Nephron progenitor cell (in vitro differentiated cells): ENCODE measurements at regions not wholly inside any gene's neighbourhood (a gene's known extent, or its start where the extent isn't known, plus 50 kb on each side); places are given as distances from the start of the nearest gene placed in this dataset.

Experiments
- DNase-seq: peaks from one replicate; pipeline ENCODE4 v3.0.0; 2021
- H3K27ac Mint-ChIP-seq: 2 replicates; pipeline ENCODE4 v1.8.0; 2021; ENCODE audit warnings: mild to moderate bottlenecking, moderate library complexity, mixed read lengths
- H3K27me3 Mint-ChIP-seq: 2 replicates; pipeline ENCODE4 v1.8.0; 2021; ENCODE audit warnings: mild to moderate bottlenecking, low read depth, mixed read lengths; ENCODE audit not compliant: poor library complexity
- H3K36me3 Mint-ChIP-seq: 2 replicates; pipeline ENCODE4 v1.8.0; 2021; ENCODE audit warnings: low read depth, mixed read lengths
- H3K4me1 Mint-ChIP-seq: 2 replicates; pipeline ENCODE4 v1.8.0; 2021; ENCODE audit warnings: mixed read lengths
- H3K4me3 Mint-ChIP-seq: 2 replicates; pipeline ENCODE4 v1.8.0; 2021; ENCODE audit warnings: mild to moderate bottlenecking, moderate library complexity, mixed read lengths
- H3K9me3 Mint-ChIP-seq: 2 replicates; pipeline ENCODE4 v1.8.0; 2021; ENCODE audit warnings: mild to moderate bottlenecking, moderate library complexity, mixed read lengths
- TF ChIP-seq, protein P1 (sequence below): fragments of 200-600 bp; sonication (generic); IDR thresholded peaks from 2 replicates; pipeline ENCODE4 v1.5.0; 2021; ENCODE audit warnings: antibody characterized with exemption

DNA sequence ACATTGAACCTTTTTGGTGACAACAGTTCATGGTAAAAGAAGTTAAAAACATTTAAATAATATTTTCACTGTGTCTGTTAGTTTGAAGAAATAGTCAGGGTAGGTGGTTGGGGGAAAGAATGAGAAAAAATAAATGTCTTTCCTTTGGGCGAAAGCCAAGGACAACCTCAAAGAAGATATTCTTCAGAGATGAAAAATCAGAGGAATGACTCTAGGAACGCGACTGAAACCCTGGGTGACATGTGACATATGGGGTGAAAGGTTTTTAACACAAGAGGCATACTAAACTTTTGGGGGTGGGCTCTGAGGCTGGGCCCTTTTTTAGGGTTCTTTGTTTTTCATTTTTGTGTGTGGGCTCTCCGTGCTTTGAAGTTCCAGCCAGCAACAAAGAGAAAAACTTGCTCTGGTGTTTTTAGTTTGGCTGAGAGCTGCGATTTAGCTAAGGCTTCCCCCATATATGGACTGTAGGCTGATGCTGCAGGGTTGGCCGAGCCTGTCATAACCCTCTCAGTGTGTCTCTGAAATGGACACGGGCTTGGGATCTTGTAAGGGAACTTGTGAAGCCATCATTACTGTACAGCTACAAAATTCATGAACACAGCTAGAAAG is 610.1 kb upstream of the ARID1B start:
- no peak for DNase-seq
- no peak overlapping the region for H3K27ac Mint-ChIP-seq
- H3K4me1 Mint-ChIP-seq: no peaks in the 10 kb centered on the region
- H3K4me3 Mint-ChIP-seq: no peak overlapping the region
- H3K9me3 Mint-ChIP-seq: no peaks in the 10 kb centered on the region
- H3K36me3 Mint-ChIP-seq: no peaks in the 10 kb centered on the region
- TF ChIP-seq, protein P1, sequence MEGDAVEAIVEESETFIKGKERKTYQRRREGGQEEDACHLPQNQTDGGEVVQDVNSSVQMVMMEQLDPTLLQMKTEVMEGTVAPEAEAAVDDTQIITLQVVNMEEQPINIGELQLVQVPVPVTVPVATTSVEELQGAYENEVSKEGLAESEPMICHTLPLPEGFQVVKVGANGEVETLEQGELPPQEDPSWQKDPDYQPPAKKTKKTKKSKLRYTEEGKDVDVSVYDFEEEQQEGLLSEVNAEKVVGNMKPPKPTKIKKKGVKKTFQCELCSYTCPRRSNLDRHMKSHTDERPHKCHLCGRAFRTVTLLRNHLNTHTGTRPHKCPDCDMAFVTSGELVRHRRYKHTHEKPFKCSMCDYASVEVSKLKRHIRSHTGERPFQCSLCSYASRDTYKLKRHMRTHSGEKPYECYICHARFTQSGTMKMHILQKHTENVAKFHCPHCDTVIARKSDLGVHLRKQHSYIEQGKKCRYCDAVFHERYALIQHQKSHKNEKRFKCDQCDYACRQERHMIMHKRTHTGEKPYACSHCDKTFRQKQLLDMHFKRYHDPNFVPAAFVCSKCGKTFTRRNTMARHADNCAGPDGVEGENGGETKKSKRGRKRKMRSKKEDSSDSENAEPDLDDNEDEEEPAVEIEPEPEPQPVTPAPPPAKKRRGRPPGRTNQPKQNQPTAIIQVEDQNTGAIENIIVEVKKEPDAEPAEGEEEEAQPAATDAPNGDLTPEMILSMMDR: no peak
- no peaks in the 10 kb centered on the region for H3K27me3 Mint-ChIP-seq

DNA sequence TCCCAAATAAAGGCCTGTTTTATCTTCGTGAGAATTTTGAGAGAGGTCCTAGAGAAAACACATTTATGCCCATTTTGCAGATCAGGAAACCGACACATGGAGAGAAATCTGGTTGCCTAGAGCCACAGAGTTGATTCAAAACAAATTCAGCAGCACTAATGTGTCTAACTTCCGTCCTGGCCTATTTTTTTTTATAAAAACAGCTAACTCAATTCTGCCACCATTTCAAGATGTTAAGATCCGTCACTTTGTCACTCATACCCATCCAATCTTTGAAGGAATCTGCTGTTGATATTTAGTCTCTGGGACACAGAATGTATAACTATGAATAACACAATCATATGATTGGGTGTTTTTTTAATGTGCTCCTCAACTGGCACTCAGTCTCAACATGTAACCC is 611.1 kb upstream of the ARID1B start:
- TF ChIP-seq, protein P1: no peak
- Mint-ChIP-seq H3K4me3 (no peak overlapping the region), H3K36me3 (no peaks in the 10 kb centered on the region), H3K27me3 (no peaks in the 10 kb centered on the region), H3K9me3 (no peaks in the 10 kb centered on the region), H3K4me1 (no peaks in the 10 kb centered on the region), H3K27ac (no peak overlapping the region)
- no peak for DNase-seq

DNA sequence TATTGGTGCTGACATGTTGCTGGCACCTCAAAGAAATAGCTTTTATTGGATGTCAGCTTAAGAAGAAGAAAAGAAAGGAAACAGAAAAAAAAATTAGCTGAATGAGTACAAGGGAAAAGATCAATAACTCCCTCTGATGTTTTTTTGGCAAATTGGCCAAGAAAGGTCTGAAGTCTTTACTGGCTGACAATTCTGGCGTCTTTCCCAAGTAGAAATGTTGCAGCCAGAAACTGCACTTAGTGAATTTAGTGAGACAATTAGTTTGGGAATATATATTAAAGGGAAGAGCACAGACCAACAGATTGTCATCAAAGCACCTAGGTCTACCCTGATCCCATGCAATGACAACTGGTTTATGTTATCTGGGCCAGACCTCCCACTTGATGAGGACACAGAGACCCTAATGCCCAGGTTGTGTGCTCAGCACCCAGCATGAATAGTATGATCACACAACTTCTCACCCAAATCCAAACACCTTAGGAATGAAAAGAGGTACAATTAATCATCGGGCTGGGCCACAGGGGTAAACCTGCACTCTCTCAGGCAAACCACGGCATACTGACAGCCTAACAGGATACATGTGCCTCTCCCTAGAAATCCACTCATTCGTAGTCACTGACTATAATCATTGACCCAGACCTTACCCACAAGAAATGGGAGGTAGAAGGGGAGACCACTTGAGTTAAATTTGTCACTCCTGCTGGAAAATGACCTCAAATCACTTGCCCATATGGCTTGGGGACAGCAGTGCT is 612.3 kb upstream of the ARID1B start:
- TF ChIP-seq, protein P1: no peak
- H3K4me1 Mint-ChIP-seq: no peaks in the 10 kb centered on the region
- no peaks in the 10 kb centered on the region for H3K36me3 Mint-ChIP-seq
- DNase-seq: no peak
- H3K27me3 Mint-ChIP-seq: no peaks in the 10 kb centered on the region
- H3K4me3 Mint-ChIP-seq: no peak overlapping the region
- no peaks in the 10 kb centered on the region for H3K9me3 Mint-ChIP-seq
- no peak overlapping the region for H3K27ac Mint-ChIP-seq

DNA sequence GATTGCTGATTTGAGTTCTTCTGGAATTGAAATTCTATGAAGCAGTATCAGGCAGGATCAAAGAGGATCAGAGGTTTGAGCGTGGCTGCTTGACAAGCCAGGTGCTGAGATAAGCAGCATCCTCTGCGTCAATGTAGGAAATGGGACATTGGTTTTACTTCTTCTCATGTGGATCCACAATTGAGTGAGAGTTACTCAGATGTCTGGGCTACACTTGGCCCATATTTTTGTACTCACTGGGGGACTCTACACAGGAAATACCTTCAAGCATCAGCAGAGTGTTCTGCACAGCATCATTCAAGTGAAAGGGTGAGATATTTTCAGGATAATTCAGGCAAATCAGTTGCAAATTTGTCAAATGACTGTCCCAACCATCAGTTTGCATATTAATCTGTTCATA is 613.9 kb upstream of the ARID1B start:
- H3K27ac Mint-ChIP-seq: no peak overlapping the region
- no peaks in the 10 kb centered on the region for H3K4me1 Mint-ChIP-seq
- H3K9me3 Mint-ChIP-seq: no peaks in the 10 kb centered on the region
- TF ChIP-seq, protein P1: no peak
- H3K27me3 Mint-ChIP-seq: no peaks in the 10 kb centered on the region
- no peak for DNase-seq
- no peaks in the 10 kb centered on the region for H3K36me3 Mint-ChIP-seq
- H3K4me3 Mint-ChIP-seq: no peak overlapping the region

DNA sequence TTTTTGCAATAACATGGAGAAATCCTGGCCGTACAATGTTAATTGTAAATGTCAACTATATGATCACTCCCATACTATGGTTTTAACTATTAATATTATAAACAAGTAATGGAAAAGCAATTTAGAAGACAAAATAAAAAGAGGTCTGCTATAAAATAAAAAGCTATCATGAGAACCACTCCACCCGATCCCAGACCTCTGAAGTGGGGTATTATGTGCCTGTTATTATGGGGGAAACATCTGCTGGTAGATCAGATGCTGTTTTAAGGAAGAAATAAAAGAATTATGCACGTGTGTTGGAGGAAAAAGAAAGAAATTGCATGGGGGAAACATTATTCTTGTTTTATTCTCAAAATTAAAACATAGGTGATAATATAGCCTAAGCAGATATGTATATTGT is 615.7 kb upstream of the ARID1B start:
- no peaks in the 10 kb centered on the region for H3K36me3 Mint-ChIP-seq
- no peaks in the 10 kb centered on the region for H3K27me3 Mint-ChIP-seq
- no peak for DNase-seq
- no peaks in the 10 kb centered on the region for H3K4me1 Mint-ChIP-seq
- TF ChIP-seq, protein P1: no peak
- H3K4me3 Mint-ChIP-seq: no peak overlapping the region
- H3K9me3 Mint-ChIP-seq: no peaks in the 10 kb centered on the region
- H3K27ac Mint-ChIP-seq: no peak overlapping the region

DNA sequence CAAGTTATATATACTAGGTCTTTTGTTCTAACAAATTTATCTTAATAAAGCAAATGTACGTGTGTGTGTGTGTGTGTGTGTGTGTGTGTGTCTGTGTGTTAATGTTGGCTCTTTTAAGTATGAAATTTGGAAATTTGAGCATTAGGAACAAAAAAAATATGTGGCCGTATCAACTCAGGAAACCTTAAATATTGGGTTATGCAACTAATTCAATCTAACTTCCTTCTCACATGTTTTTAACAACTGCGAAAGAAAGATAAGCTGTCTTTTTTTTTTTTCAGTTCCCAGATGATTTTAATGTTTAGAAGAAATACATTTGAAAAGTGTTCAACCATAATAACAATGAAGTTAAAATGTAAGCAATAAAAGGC is 616.4 kb upstream of the ARID1B start:
- no peaks in the 10 kb centered on the region for H3K36me3 Mint-ChIP-seq
- no peak for DNase-seq
- H3K9me3 Mint-ChIP-seq: no peaks in the 10 kb centered on the region
- H3K4me3 Mint-ChIP-seq: no peak overlapping the region
- no peak overlapping the region for H3K27ac Mint-ChIP-seq
- H3K4me1 Mint-ChIP-seq: no peaks in the 10 kb centered on the region
- TF ChIP-seq, protein P1: no peak
- H3K27me3 Mint-ChIP-seq: no peaks in the 10 kb centered on the region
